CD14-positive monocyte (primary cell): ENCODE measurements at regions not wholly inside any gene's neighbourhood (a gene's known extent, or its start where the extent isn't known, plus 50 kb on each side); places are given as distances from the start of the nearest gene placed in this dataset.

ENCODE experiments used
- DNase-seq, 3 donors: peaks; one replicate each; pipeline ENCODE4 v3.0.0-alpha.2; 2011 to 2022
- H2AFZ ChIP-seq: 2 replicates; pipeline ENCODE4 v1.6.0; 2012; ENCODE audit warnings: mild to moderate bottlenecking, low read depth, low read length, inconsistent platforms; ENCODE audit not compliant: insufficient read depth, poor library complexity, severe bottlenecking
- H3K27ac ChIP-seq, 2 donors: 1 replicate in 1 of 2; 2 replicates in 1 of 2; pipeline ENCODE4 v1.5.1; 2012 to 2013; ENCODE audit warnings: low read length in 2 of 2, control low read depth in 1 of 2, inconsistent platforms in 1 of 2, low read depth in 1 of 2, mild to moderate bottlenecking in 1 of 2
- H3K27me3 ChIP-seq, 2 donors: one replicate each; pipeline versions ENCODE4 v1.6.0 to v1.6.1; 2011 to 2013; ENCODE audit warnings: low read length in 2 of 2; ENCODE audit not compliant: control insufficient read depth in 2 of 2, insufficient read depth in 2 of 2
- H3K36me3 ChIP-seq, 2 donors: replicated peaks in 1 of 2; 1 replicate in 1 of 2; 2 replicates in 1 of 2; pipeline versions ENCODE4 v1.5.1 to v1.6.1; 2012 to 2013; ENCODE audit warnings: low read length in 2 of 2, control low read depth in 1 of 2, inconsistent platforms in 1 of 2, mild to moderate bottlenecking in 1 of 2; ENCODE audit not compliant: insufficient read depth in 2 of 2, control insufficient read depth in 1 of 2
- H3K4me1 ChIP-seq, 2 donors: 1 replicate in 1 of 2; 2 replicates in 1 of 2; pipeline versions ENCODE4 v1.5.1 to v1.6.1; 2012 to 2013; ENCODE audit warnings: low read length in 2 of 2, control low read depth in 1 of 2, inconsistent platforms in 1 of 2, mild to moderate bottlenecking in 1 of 2, moderate library complexity in 1 of 2; ENCODE audit not compliant: insufficient read depth in 2 of 2, control insufficient read depth in 1 of 2
- H3K4me2 ChIP-seq: replicated peaks from 2 replicates; pipeline ENCODE3; 2012; ENCODE audit warnings: low read length, moderate library complexity, mild to moderate bottlenecking; ENCODE audit not compliant: poor library complexity, severe bottlenecking; ENCODE audit errors: extremely low read depth
- H3K4me3 ChIP-seq, 3 experiments: fragments of 200-600 bp in 1 of 3; sonication (generic) in 1 of 3; replicated peaks in 1 of 3; 1 replicate in 2 of 3; 2 replicates in 1 of 3; pipeline ENCODE4 v1.5.1; 2011 to 2013; ENCODE audit warnings: low read length in 3 of 3, mild to moderate bottlenecking in 3 of 3, control low read depth in 2 of 3, low read depth in 2 of 3, inconsistent platforms in 1 of 3, moderate library complexity in 1 of 3
- H3K79me2 ChIP-seq: 2 replicates; pipeline ENCODE4 v1.6.0; 2012; ENCODE audit warnings: mild to moderate bottlenecking, control low read depth, inconsistent platforms, low read length, moderate library complexity; ENCODE audit not compliant: insufficient read depth
- H3K9ac ChIP-seq: 2 replicates; pipeline ENCODE4 v1.6.0; 2017; ENCODE audit warnings: low read length, mild to moderate bottlenecking; ENCODE audit not compliant: insufficient read depth, poor library complexity, severe bottlenecking
- H3K9me3 ChIP-seq, 2 donors: replicated peaks in 1 of 2; 1 replicate in 1 of 2; 2 replicates in 1 of 2; pipeline versions ENCODE4 v1.5.1 to v1.6.1; 2012 to 2013; ENCODE audit warnings: low read length in 2 of 2, control low read depth in 1 of 2; ENCODE audit not compliant: control insufficient read depth in 1 of 2, insufficient read depth in 1 of 2
- H4K20me1 ChIP-seq: 2 replicates; pipeline ENCODE4 v1.6.0; 2012; ENCODE audit warnings: mild to moderate bottlenecking, low read length, control low read depth, moderate library complexity; ENCODE audit not compliant: insufficient read depth
- H3K27ac Mint-ChIP-seq, 7 donors: one replicate each; pipeline ENCODE4 v1.8.0; 2020; ENCODE audit warnings: mild to moderate bottlenecking in 7 of 7, mixed read lengths in 7 of 7, moderate library complexity in 6 of 7, inconsistent platforms in 2 of 7
- H3K27me3 Mint-ChIP-seq, 3 donors: one replicate each; pipeline ENCODE4 v1.8.0; 2021 to 2022; ENCODE audit warnings: low read depth in 3 of 3, mild to moderate bottlenecking in 3 of 3, mixed read lengths in 3 of 3, moderate library complexity in 3 of 3, inconsistent platforms in 1 of 3
- H3K36me3 Mint-ChIP-seq, 2 donors: one replicate each; pipeline ENCODE4 v1.8.0; 2020; ENCODE audit warnings: mixed read lengths in 2 of 2, inconsistent platforms in 1 of 2, mild to moderate bottlenecking in 1 of 2
- H3K4me1 Mint-ChIP-seq: one replicate; pipeline ENCODE4 v1.8.0; 2020; ENCODE audit warnings: mild to moderate bottlenecking, mixed read lengths
- H3K4me3 Mint-ChIP-seq, 2 donors: one replicate each; pipeline ENCODE4 v1.8.0; 2020; ENCODE audit warnings: mild to moderate bottlenecking in 2 of 2, mixed read lengths in 2 of 2, moderate library complexity in 1 of 2
- H3K9me3 Mint-ChIP-seq, 7 donors: one replicate each; pipeline ENCODE4 v1.8.0; 2020 to 2022; ENCODE audit warnings: mixed read lengths in 7 of 7, mild to moderate bottlenecking in 6 of 7, moderate library complexity in 6 of 7, inconsistent platforms in 2 of 7
- CTCF ChIP-seq: fragments of 200-600 bp; IDR thresholded peaks from one replicate; pipeline ENCODE4 v1.8.0; 2022; ENCODE audit warnings: antibody characterized with exemption, mild to moderate bottlenecking
- WGBS: methylation state at CpG from one replicate; pipeline ENCODE4 v1.1.5; 2013; ENCODE audit warnings: missing lambda C conversion rate; ENCODE audit not compliant: insufficient coverage; 5-methylcytosine and 5-hydroxymethylcytosine counted together
- intact Hi-C, 2 donors: fragments of 100-400 bp; cut with micrococcal nuclease; formaldehyde crosslinking; loops; one replicate each; pipeline versions ENCODE4 v1.15.0 to v1.15.1; 2023

GRCh38 chr5:89060768-89061167, 177.8 kb upstream of the MEF2C start:
- H3K27ac ChIP-seq: no peak overlapping the region
- Mint-ChIP-seq H3K36me3 (no peaks in the 10 kb centered on the region), H3K4me3 (no peak overlapping the region), H3K4me1 (no peaks in the 10 kb centered on the region), H3K9me3 (peaks cover 0 to 2% (median 0%) of the 10 kb centered on the region in 7 donors), H3K27me3 (peaks cover 0 to 1% (median 0%) of the 10 kb centered on the region in 3 donors), H3K27ac (no peak overlapping the region)
- H3K79me2 ChIP-seq: no peaks in the 10 kb centered on the region
- H3K9me3 ChIP-seq: no peaks in the 10 kb centered on the region
- H4K20me1 ChIP-seq: no peaks in the 10 kb centered on the region
- H3K9ac ChIP-seq: no peak overlapping the region
- no peak for DNase-seq
- H2AFZ ChIP-seq: no peak overlapping the region
- intact Hi-C loops: no loop called here
- no peak for TF ChIP-seq CTCF
- no peaks in the 10 kb centered on the region for H3K36me3 ChIP-seq
- no peak overlapping the region for H3K4me2 ChIP-seq
- WGBS: 100% methylated on average over 1 of the region's 2 CpGs
- no peaks in the 10 kb centered on the region for H3K4me1 ChIP-seq
- H3K27me3 ChIP-seq: no peaks in the 10 kb centered on the region
- no peak overlapping the region for H3K4me3 ChIP-seq

- H3K4me3 ChIP-seq: no peak overlapping the region
- H2AFZ ChIP-seq: no peak overlapping the region
- no peak overlapping the region for H3K4me2 ChIP-seq
- intact Hi-C loops: no loop called here
- peaks cover 0 to 4% (median 0%) of the 10 kb centered on the region in 7 donors for H3K9me3 Mint-ChIP-seq
- WGBS: no CpG with 5 or more reads among the region's 1 CpG
- no peaks in the 10 kb centered on the region for H3K9me3 ChIP-seq
- no peak overlapping the region for H3K27ac Mint-ChIP-seq
- H3K27me3 ChIP-seq: no peaks in the 10 kb centered on the region
- no peaks in the 10 kb centered on the region for H3K36me3 Mint-ChIP-seq
- H3K27me3 Mint-ChIP-seq: peaks cover 0 to 1% (median 0%) of the 10 kb centered on the region in 3 donors
- H3K9ac ChIP-seq: no peak overlapping the region
- no peaks in the 10 kb centered on the region for H3K4me1 ChIP-seq
- TF ChIP-seq CTCF: no peak
- H3K79me2 ChIP-seq: no peaks in the 10 kb centered on the region
- H3K36me3 ChIP-seq: no peaks in the 10 kb centered on the region
- H3K4me3 Mint-ChIP-seq: no peak overlapping the region
- H3K4me1 Mint-ChIP-seq: no peaks in the 10 kb centered on the region
- no peaks in the 10 kb centered on the region for H4K20me1 ChIP-seq
- no peak for DNase-seq
- no peak overlapping the region for H3K27ac ChIP-seq
These were observed 176.3 kb upstream of the MEF2C start for GRCh38 chr5:89059274-89059673.
